ENCODE measurements at regions not wholly inside any gene's neighbourhood (a gene's known extent, or its start where the extent isn't known, plus 50 kb on each side); places are given as distances from the start of the nearest gene placed in this dataset.

DNA sequence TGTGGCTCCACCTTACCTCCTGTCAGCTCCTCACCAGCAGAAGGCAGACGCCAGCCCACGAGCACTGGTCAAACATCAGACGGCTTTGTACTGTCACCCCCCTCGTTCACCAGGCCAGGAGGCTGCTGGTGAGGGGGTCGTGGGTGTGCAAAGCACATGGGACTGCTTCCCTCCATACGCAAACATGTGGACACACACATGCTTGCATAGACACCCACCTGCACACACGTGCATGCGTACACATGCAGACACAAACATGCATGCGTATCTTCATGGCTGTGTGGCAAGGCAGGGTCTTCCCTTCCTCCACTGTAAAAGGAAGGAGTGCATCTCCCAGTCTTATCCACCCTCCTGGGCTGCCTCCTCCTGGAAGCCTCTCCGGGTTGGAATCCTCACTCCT, 178.5 kb downstream of the OLFM1 start:
- TF ChIP-seq, protein P1, sequence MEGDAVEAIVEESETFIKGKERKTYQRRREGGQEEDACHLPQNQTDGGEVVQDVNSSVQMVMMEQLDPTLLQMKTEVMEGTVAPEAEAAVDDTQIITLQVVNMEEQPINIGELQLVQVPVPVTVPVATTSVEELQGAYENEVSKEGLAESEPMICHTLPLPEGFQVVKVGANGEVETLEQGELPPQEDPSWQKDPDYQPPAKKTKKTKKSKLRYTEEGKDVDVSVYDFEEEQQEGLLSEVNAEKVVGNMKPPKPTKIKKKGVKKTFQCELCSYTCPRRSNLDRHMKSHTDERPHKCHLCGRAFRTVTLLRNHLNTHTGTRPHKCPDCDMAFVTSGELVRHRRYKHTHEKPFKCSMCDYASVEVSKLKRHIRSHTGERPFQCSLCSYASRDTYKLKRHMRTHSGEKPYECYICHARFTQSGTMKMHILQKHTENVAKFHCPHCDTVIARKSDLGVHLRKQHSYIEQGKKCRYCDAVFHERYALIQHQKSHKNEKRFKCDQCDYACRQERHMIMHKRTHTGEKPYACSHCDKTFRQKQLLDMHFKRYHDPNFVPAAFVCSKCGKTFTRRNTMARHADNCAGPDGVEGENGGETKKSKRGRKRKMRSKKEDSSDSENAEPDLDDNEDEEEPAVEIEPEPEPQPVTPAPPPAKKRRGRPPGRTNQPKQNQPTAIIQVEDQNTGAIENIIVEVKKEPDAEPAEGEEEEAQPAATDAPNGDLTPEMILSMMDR (IDR thresholded peaks at IDR 0.05), result no peak
- TF ChIP-seq POLR2A (IDR thresholded peaks at IDR 0.05), result no peak
